Loucy (cell line): ENCODE measurements at regions not wholly inside any gene's neighbourhood (a gene's known extent, or its start where the extent isn't known, plus 50 kb on each side); places are given as distances from the start of the nearest gene placed in this dataset.

Source experiments
- H2AFZ ChIP-seq: fragments of 200-600 bp; sonication (generic); 2 replicates; pipeline ENCODE4 v1.6.0; 2016; ENCODE audit warnings: antibody characterized with exemption, mild to moderate bottlenecking, low read length, moderate library complexity
- H3F3A ChIP-seq: fragments of 200-600 bp; 2 replicates; pipeline ENCODE4 v1.6.0; 2016; ENCODE audit warnings: antibody characterized with exemption, low read depth, mild to moderate bottlenecking
- H3K27me3 ChIP-seq: fragments of 200-600 bp; sonication (generic); 2 replicates; pipeline ENCODE4 v1.6.1; 2014; ENCODE audit warnings: low read length, mild to moderate bottlenecking; ENCODE audit not compliant: insufficient read depth, poor library complexity, severe bottlenecking
- H3K36me3 ChIP-seq: fragments of 200-600 bp; sonication (generic); 2 replicates; pipeline ENCODE4 v1.6.1; 2016; ENCODE audit warnings: low read length; ENCODE audit not compliant: insufficient read depth
- H3K4me1 ChIP-seq: fragments of 200-600 bp; sonication (generic); 2 replicates; pipeline ENCODE4 v1.5.1; 2014; ENCODE audit warnings: low read length, mild to moderate bottlenecking; ENCODE audit not compliant: insufficient read depth, poor library complexity, severe bottlenecking
- H3K4me2 ChIP-seq: fragments of 200-600 bp; sonication (generic); 2 replicates; pipeline ENCODE4 v1.6.0; 2014; ENCODE audit warnings: antibody characterized with exemption, low read length, low read depth, mild to moderate bottlenecking; ENCODE audit not compliant: poor library complexity, severe bottlenecking
- H3K4me3 ChIP-seq: fragments of 200-600 bp; sonication (generic); 2 replicates; pipeline ENCODE4 v1.5.1; 2014; ENCODE audit warnings: low read length, mild to moderate bottlenecking, mixed read lengths; ENCODE audit not compliant: poor library complexity, severe bottlenecking
- H3K79me2 ChIP-seq: fragments of 200-600 bp; sonication (generic); 2 replicates; pipeline ENCODE4 v1.6.1; 2014; ENCODE audit warnings: low read length; ENCODE audit not compliant: insufficient read depth
- H3K9ac ChIP-seq: fragments of 200-600 bp; sonication (generic); 2 replicates; pipeline ENCODE4 v1.6.0; 2014; ENCODE audit warnings: mild to moderate bottlenecking, low read depth, low read length, moderate library complexity; ENCODE audit not compliant: poor library complexity, severe bottlenecking
- H3K9me2 ChIP-seq: fragments of 200-600 bp; sonication (generic); replicated peaks from 2 replicates; pipeline ENCODE4 v1.6.1; 2016; ENCODE audit warnings: low read depth, low read length, mixed read lengths
- H3K9me3 ChIP-seq: fragments of 200-600 bp; sonication (generic); 2 replicates; pipeline ENCODE4 v1.6.1; 2014; ENCODE audit warnings: mild to moderate bottlenecking, antibody characterized with exemption, low read length, low read depth; ENCODE audit not compliant: insufficient read depth
- H4K20me1 ChIP-seq: fragments of 200-600 bp; sonication (generic); 2 replicates; pipeline ENCODE4 v1.6.0; 2014; ENCODE audit warnings: antibody characterized with exemption, low read length, mild to moderate bottlenecking; ENCODE audit not compliant: insufficient read depth, poor library complexity, severe bottlenecking
- EZH2phosphoT487 ChIP-seq: fragments of 200-600 bp; IDR thresholded peaks from 2 replicates; pipeline ENCODE4 v1.6.1; 2018; ENCODE audit warnings: antibody characterized with exemption, mild to moderate bottlenecking, moderate library complexity, borderline replicate concordance
- TF ChIP-seq, protein P1 (sequence below): fragments of 200-600 bp; sonication (generic); conservative IDR thresholded peaks from 2 replicates; pipeline ENCODE4 v1.5.1; 2014; ENCODE audit warnings: mild to moderate bottlenecking, antibody characterized with exemption, low read length

- H3K9me2 ChIP-seq = no peaks in the 10 kb centered on the region
- no peak overlapping the region for H3K4me3 ChIP-seq
- H3K36me3 ChIP-seq = no peaks in the 10 kb centered on the region
- no peak overlapping the region for H3K4me2 ChIP-seq
- no peaks in the 10 kb centered on the region for H4K20me1 ChIP-seq
- no peaks in the 10 kb centered on the region for H3K9me3 ChIP-seq
- H3F3A ChIP-seq = no peaks in the 10 kb centered on the region
- H2AFZ ChIP-seq = no peak overlapping the region
- H3K4me1 ChIP-seq = no peaks in the 10 kb centered on the region
- TF ChIP-seq, protein P1, sequence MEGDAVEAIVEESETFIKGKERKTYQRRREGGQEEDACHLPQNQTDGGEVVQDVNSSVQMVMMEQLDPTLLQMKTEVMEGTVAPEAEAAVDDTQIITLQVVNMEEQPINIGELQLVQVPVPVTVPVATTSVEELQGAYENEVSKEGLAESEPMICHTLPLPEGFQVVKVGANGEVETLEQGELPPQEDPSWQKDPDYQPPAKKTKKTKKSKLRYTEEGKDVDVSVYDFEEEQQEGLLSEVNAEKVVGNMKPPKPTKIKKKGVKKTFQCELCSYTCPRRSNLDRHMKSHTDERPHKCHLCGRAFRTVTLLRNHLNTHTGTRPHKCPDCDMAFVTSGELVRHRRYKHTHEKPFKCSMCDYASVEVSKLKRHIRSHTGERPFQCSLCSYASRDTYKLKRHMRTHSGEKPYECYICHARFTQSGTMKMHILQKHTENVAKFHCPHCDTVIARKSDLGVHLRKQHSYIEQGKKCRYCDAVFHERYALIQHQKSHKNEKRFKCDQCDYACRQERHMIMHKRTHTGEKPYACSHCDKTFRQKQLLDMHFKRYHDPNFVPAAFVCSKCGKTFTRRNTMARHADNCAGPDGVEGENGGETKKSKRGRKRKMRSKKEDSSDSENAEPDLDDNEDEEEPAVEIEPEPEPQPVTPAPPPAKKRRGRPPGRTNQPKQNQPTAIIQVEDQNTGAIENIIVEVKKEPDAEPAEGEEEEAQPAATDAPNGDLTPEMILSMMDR = no peak
- TF ChIP-seq EZH2phosphoT487 = no peak
- no peaks in the 10 kb centered on the region for H3K27me3 ChIP-seq
- H3K79me2 ChIP-seq = no peaks in the 10 kb centered on the region
- H3K9ac ChIP-seq = no peak overlapping the region
Observed at GRCh38 chr5:121719255-121719654, 132.4 kb upstream of the FTMT start.

DNA sequence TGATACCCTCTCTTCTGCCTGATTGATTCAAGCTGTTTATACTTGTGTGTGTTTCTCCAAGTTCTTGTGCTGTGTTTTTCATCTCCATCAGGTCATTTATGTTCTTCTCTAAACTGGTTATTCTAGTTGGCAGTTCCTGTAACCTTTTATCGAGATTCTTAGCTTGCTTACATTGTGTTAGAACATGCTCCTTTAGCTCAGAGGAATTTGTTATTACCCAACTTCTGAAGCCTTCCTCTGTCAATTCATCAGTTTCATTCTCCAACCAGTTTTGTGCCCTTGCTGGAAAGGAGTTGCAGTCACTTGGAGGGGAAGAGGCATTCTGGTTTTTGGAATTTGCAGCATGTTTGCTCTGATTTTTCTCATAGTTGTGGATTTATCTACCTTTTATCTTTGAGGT is 126.2 kb upstream of the FTMT start:
- H3K4me3 ChIP-seq = no peak overlapping the region
- H3F3A ChIP-seq = no peaks in the 10 kb centered on the region
- H3K9me3 ChIP-seq = no peaks in the 10 kb centered on the region
- no peaks in the 10 kb centered on the region for H3K9me2 ChIP-seq
- no peaks in the 10 kb centered on the region for H3K4me1 ChIP-seq
- no peak for TF ChIP-seq EZH2phosphoT487
- TF ChIP-seq, protein P1 = no peak
- no peak overlapping the region for H3K4me2 ChIP-seq
- H3K36me3 ChIP-seq = no peaks in the 10 kb centered on the region
- H3K9ac ChIP-seq = no peak overlapping the region
- no peak overlapping the region for H2AFZ ChIP-seq
- H3K27me3 ChIP-seq = no peaks in the 10 kb centered on the region
- H4K20me1 ChIP-seq = no peaks in the 10 kb centered on the region
- no peaks in the 10 kb centered on the region for H3K79me2 ChIP-seq

DNA sequence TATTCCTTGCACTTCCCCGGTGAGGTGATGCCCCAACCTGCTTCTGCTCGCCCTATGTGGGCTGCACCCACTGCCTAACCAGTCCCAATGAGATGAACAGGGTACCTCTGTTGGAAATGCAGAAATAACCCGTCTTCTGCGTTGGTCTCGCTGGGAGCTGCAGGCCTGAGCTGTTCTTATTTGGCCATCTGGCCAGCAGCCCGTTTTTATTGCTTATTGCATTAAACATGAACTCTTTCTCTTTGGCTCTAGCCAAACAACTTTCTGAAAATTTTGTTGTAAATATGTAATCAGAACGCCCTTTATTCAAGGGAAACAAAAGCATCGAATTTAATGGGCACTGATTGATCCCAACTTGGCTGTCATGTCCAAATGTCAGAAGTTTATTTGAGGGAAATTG is 124.7 kb upstream of the FTMT start:
- Histone ChIP-seq H3K9me2 (no peaks in the 10 kb centered on the region), H3K36me3 (no peaks in the 10 kb centered on the region), H3K9me3 (no peaks in the 10 kb centered on the region), H3K4me1 (no peaks in the 10 kb centered on the region), H3K4me3 (no peak overlapping the region), H2AFZ (no peak overlapping the region), H3K9ac (no peak overlapping the region), H3F3A (no peaks in the 10 kb centered on the region), H3K27me3 (no peaks in the 10 kb centered on the region), H3K79me2 (no peaks in the 10 kb centered on the region), H3K4me2 (no peak overlapping the region), H4K20me1 (no peaks in the 10 kb centered on the region)
- TF ChIP-seq EZH2phosphoT487 = no peak
- TF ChIP-seq, protein P1 = no peak
